Right renal cortex interstitium (tissue), 3 donors: ENCODE measurements at regions not wholly inside any gene's neighbourhood (a gene's known extent, or its start where the extent isn't known, plus 50 kb on each side); places are given as distances from the start of the nearest gene placed in this dataset.
"Not testable (repeated sequence)": the region's sequence is repeated elsewhere in the genome, so short reads cannot be mapped to it uniquely, and the experiment has no call there.

Source experiments
- DNase-seq, 3 donors: peaks; one replicate each; pipeline ENCODE4 v3.0.0-alpha.2; 2013; ENCODE audit warnings: low read depth in 3 of 3, low spot score in 2 of 3

DNA sequence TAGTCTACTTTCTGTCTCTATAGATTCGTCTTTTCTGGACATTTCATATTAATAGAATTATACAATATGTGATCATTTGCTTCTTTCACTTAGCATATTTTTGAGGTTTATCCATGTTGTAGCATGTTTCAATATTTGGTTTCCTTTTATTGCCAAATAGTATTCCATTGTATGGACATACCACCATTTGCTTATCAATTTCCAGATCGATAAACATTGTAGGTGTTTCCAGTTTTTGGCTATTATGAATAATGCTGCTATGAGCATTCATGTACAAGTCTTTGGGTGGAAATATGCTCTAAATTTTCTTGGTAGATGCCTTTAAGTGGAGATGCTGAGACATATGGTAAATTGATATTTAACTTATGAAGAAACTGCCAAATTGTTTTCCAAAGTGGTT lies 114.1 kb downstream of the RND3 start:
- no peak for DNase-seq

DNA sequence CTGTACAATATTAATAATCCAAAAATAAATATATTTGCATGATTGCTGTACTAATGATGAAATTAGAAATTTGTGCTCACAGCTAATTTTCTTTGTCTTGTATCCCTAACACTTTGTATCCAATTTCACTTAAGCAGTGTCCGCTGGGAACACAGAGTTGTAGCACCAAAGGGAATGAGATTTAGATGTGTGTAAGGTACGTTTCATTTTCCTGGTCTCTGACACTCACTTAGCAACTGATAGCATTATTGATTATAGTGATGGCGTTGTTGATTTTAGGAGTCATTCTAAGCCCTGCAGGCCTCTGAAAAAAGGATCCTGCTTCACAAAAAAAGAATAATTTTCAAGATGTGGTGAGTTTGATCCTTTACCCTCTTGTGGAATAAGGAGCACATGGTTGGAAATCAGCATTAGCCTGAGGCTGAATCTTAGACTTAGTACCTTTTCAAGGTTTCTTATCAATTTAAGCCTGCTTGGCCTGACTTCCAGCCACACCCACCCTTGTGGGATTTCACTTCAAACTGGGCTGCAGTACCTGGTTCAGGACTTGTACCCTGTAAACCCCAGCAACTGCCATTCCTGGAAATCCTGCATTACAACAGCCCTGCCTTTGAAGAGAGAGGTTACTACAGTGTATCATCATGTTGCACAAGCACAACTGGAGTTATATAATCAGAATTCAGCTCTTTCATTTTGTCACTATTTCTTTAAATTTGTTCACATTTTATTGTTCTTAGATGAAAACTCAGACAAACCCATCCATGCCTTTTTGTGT lies 116.2 kb downstream of the RND3 start:
- DNase-seq = no peak

- no peak for DNase-seq
These were observed 116.9 kb downstream of the RND3 start for GRCh38 chr2:150370561-150370960.

GRCh38 chr2:150369862-150370261 lies 117.6 kb downstream of the RND3 start:
- DNase-seq = no peak

DNA sequence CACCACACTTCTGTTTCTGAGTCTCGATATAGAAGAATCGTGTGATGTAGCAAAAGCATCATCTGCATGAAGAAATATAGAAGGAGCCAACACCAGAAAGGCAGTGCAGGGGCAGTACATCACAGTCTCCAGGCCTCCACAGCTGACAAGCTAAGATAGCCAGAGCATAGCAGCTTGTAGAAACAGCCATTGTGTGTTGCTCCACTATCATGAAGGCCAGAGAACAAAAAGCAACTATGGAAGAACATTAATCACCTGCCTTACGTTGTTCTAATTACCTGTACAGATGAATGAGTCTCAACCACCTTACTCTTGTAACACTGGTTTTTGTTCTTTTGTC lies 129.0 kb downstream of the RND3 start:
- no peak for DNase-seq

GRCh38 chr2:150357770-150358467 lies 129.5 kb downstream of the RND3 start:
- DNase-seq = no peak

DNA sequence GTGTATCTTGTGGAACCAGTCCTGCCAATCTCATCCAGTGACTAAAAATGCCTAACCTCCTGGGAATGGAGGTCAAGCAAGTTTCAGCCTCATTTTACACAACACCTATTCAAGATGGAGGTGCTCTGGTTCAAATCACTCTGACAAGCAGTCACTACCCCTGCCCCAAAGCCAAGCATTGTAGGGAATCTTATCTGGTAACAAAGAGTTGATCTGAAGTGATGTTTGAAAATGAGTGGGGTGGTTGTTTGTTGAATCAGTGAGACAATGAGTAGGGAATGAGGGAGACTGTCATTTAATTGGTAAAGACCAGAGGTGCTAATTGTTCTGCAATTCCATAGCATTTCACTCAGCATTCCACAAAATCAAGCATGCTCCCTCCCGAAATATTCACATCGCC lies 132.0 kb downstream of the RND3 start:
- DNase-seq = no peak

DNA sequence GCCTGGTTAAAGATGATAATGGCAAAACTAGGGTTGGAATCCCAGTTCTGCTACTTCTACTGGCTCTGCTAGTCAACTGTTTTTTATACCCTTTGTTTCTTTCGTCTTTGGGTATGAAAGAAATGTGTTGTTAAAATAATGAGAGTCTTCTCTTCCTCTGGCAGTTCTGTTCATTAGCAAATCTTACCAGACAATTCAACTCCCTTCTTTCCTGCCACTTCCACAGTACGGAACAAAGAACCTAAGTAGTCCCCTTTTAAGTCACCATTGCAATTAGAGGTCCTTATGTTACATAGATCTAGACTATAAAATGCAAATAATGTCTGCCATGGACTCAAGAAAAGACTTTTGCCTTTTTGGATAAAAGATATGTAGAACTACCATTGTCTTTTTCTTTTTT lies 134.1 kb downstream of the RND3 start:
- DNase-seq = no peak

DNA sequence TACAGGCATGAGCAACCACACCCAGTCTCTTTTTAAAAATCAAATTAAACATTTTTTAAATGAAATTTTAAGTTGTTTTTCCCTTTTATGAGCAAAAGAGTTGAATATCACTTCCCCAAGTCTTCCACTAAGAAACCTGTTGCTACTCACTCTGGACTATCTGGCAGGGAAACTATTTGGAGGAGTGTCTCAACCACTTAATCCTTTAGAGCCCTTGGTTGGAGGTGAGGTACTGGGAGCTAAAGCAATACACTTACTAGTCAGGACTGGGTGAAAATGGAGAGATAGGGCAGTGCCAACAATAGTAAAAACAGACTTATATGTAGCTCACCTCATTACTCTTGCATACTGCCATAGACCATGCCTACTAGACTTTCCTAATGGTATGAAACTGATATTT lies 135.5 kb downstream of the RND3 start:
- no peak for DNase-seq

- DNase-seq = no peak
These were observed 137.0 kb downstream of the RND3 start for GRCh38 chr2:150350500-150350899.

DNA sequence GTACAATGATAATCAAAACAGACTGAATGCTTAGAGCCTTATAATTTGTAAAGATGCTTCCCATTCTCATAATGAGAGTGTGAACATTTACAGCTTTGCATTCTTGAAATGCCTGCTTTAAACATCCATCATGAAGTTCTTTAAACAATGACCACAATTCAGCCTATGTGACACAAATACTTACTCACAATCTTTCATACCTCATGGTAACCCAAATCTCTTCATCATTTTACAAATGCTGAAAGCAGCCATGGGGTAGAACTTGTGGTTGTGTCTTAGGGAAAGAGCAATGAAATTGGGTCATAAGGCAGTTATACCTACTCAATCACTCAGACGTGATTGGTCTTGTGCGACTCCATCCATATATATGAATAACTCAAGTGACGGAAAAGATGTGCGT lies 140.7 kb downstream of the RND3 start:
- DNase-seq = no peak

DNA sequence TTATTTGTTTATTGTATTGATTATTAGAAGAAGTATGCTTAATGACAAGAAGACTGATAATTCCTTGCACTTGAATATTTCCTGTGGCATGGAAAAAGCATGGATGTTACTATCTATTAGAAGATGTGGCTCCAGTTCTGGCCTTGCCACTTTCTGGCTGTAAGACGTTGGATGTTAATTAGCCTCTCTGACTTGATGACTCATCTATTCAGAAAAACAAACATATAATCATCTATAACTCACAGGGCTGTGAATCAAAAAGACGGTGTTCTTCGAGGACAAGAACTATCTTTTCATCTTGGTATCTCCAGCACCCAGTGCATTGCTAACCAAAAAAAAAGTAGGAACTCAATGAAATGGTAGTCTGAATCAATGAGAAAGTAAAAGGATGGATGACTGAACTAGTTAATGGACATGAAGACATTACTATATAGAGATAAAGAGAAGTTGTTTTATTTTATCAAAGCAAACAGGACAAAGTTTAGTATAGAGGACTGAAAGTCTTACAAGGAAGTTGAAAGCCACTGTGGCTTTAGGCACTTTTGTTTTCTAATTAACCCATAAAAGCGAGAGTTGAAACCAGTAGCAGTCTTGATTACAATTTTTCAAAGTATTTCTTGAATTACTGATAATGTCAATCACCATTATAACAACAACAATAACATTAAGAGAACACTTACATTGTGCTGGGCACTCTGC lies 145.3 kb downstream of the RND3 start:
- no peak for DNase-seq

DNA sequence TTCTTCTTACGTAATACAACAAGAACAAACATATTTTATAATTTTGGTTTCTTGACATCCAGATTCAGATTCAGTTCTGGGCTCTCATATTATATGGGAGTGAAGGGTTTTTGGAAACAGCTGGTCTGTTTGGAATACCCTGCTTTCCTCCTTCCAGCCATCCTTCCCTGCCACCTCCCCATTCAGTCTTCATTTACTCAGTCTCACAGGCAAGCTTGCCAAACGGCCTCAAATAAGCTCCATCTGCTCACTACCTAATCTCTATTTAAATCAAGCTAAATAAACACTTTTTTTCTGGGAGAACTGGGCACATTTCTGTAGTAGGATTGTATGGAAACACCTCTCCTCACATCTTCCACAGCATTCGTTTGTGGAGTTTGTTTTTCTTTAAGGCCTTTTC lies 147.5 kb downstream of the RND3 start:
- no peak for DNase-seq

- no peak for DNase-seq
These were observed 148.2 kb downstream of the RND3 start for GRCh38 chr2:150339282-150339681.

- no peak for DNase-seq
These were observed 151.9 kb downstream of the RND3 start for GRCh38 chr2:150335596-150335995.

- DNase-seq = no peak
These were observed 155.1 kb downstream of the RND3 start for GRCh38 chr2:150332383-150332782.

DNA sequence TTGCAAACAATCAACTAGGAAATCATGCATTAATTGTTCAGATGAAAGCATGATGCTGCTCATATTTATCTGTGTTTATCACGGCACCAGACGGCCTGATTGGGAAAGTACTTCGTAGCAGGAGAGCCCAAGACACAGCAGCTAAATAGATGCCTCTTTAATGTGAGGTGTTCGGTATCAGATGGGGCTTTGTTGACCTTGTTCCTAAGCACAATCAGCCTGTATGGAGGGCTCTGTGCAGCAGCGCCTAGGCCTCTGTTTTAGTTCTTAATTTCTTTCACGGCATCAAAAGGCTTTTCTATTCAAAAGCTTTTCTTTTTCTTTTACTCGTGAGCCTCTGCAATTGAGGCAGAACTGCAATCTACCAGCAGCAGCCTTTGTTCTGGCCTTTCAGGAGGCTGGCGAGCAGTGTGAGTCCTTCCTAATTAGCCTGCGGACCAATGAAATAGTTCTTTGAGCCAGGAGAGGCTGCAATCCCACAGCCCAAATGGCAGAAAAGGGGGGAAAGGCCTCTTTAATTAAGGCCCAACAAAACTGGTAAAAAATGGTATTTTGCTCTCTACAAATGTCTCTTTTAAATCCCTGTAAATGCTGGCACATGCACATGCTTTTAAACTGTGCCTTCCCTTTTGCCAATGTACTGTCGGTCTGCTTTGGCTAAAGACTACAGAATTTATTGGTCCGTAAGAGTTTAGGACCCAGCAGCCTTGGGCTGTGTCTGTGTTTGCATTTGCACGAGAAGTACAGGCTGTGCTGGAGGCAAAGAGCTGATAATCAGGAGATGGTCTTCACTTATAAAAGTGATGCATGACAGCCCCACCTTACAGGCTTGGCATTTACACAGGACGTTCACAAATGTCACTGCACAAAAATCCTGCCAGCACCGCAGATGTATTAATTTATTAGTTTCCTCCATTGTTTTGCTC lies 159.6 kb downstream of the RND3 start:
- no peak for DNase-seq

DNA sequence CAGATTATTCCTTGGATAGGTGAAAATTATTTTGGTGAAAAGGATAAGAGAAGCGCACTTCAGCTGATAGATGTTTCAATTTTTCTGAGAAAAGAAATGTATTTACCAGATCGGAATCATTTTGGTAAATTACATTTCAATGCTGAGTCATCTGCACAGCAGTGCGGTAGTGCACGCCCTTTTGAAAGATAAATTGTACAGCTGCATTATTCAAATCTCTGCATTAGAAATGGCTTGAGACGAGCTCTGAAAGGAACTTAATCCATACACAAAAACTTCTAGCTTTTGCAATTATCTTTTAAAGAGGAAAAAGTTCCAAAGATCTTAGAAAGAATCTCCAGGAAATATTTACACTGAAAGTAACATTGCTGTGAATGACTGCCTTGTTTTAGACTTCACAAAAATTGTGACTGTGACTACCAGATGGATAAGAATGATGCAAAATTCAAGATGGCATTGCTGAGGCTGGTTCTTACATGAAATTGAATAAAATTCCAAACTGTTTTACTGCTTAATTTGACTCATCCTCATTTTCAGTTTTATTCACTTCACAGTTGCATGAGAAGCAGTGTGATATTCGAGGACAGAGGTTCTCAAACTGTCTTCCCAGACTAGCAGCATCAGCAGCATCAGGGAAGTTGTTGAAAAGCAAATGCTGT lies 161.7 kb downstream of the RND3 start:
- DNase-seq = no peak

- DNase-seq = not testable (repeated sequence)
These were observed 164.4 kb downstream of the RND3 start for GRCh38 chr2:150323071-150323470.

GRCh38 chr2:150320608-150321007 lies 166.9 kb downstream of the RND3 start:
- DNase-seq = no peak
